ENCODE measurements at regions not wholly inside any gene's neighbourhood (a gene's known extent, or its start where the extent isn't known, plus 50 kb on each side); places are given as distances from the start of the nearest gene placed in this dataset.
"Not testable (repeated sequence)": the region's sequence is repeated elsewhere in the genome, so short reads cannot be mapped to it uniquely, and the experiment has no call there.

GRCh38 chr7:65744406-65744805 lies 128.5 kb upstream of the VKORC1L1 start:
- no peak for DNase-seq (ENCODE audit: low read depth in 2 of 2)

DNA sequence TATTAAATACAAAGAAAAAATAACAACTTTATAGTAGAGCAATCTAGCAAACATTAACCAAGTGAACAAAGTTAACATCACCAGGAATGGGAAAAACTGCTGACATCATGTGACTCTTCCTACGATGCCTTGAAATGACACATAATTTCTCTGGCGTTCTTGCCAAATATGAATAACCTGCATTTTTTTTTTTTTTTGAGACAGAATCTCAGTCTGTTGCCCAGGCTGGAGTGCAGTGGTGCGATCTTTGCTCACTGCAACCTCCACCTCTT lies 126.5 kb upstream of the VKORC1L1 start:
- no peak for DNase-seq (ENCODE audit: low read depth in 2 of 2)

DNA sequence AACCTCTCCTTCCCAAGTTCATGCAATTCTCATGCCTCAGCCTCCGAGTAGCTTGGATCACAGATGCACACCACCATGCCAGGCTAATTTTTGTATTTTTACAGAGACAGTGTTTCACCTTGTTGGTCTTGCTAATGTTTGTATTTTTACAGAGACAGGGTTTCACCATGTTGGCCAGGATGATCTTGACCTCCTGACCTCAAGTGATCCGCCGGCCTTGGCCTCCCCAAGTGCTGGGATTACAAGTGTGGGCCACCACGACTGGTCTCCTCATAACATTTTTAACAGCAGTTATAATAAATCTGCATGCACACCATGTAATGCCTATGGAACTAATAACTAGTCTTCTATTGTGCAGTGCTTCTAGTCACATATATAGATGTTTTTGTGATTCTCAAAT lies 123.8 kb upstream of the VKORC1L1 start:
- no peak for DNase-seq (ENCODE audit: low read depth in 2 of 2)

GRCh38 chr7:65749518-65749917 lies 123.4 kb upstream of the VKORC1L1 start:
- DNase-seq (ENCODE audit: low read depth in 2 of 2), result no peak

DNA sequence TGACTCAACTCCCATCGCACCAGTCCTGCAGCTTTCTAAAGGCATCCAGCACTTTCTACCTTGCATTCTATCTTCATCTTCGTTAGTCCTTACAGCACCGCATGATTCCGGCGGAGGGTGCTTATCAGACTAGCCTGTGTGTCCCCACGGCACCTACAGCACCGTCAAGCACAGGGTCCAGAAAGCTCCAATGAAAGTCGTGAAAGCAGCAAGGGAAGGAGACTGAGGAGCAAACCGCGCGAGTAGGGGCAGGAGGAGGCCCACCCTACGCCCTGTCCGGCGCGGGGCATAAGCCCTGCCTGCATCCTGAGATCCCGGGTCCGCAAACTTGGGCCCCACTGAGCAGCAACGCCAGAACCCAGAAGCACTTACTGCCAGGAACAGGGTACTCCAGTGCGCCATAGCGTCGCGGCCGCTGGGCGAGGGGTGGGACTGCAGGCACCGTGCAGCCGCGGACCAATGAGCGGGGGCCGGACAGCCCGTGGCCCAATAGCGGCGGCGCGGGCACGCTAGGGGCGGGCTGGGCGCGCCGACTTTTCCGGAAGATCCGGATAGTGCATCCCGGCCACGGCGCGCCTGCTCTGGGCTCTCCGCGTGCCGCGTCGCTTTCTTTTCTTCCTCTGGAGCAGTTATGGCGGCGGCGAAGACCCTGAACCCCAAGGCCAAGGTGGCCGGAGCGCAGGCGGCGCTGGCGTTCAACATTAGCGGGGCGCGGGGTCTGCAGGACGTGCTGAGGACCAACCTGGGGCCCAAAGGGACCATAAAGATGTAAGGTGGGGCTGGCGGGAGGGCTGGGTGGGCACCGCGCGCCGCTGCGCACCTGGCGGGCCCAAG lies 122.1 kb upstream of the VKORC1L1 start:
- DNase-seq (ENCODE audit: low read depth in 2 of 2), result peak; percentile 65 to 68

- not testable (repeated sequence) for DNase-seq (ENCODE audit: low read depth in 2 of 2)
Observed at GRCh38 chr7:65754070-65754469, 118.8 kb upstream of the VKORC1L1 start.

DNA sequence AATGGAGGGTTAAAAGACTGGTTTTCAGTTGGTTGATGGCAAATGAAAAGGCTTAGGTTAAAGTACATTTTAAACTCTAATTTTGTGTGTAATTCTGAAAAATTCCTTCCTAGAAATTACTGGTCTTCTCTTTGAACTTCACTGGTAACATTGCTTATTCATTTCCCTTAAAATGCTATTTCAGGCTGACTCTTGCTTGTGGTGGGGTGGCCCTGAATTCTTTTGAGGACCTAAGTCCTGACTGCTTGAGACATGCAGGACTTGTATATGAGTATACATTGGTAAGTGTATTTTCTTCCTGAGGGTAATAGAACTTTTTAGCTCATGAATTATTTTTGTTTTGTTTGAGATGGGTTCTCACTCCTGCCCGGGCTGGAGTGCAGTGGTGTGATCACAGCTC lies 113.9 kb upstream of the VKORC1L1 start:
- DNase-seq (ENCODE audit: low read depth in 2 of 2), result not testable (repeated sequence)

- DNase-seq (ENCODE audit: low read depth in 2 of 2), result not testable (repeated sequence)
Observed at GRCh38 chr7:65762712-65763111, 110.2 kb upstream of the VKORC1L1 start.

- not testable (repeated sequence) for DNase-seq (ENCODE audit: low read depth in 2 of 2)
Observed at GRCh38 chr7:65763114-65763513, 109.8 kb upstream of the VKORC1L1 start.

- DNase-seq (ENCODE audit: low read depth in 2 of 2), result peak; percentile 70 to 74
Observed at GRCh38 chr7:65770473-65771225, 102.2 kb upstream of the VKORC1L1 start.

- DNase-seq (ENCODE audit: low read depth in 2 of 2), result not testable (repeated sequence)
Observed at GRCh38 chr7:65771226-65771569, 101.7 kb upstream of the VKORC1L1 start.

GRCh38 chr7:65776677-65777076 lies 96.2 kb upstream of the VKORC1L1 start:
- DNase-seq (ENCODE audit: low read depth in 2 of 2), result not testable (repeated sequence)

DNA sequence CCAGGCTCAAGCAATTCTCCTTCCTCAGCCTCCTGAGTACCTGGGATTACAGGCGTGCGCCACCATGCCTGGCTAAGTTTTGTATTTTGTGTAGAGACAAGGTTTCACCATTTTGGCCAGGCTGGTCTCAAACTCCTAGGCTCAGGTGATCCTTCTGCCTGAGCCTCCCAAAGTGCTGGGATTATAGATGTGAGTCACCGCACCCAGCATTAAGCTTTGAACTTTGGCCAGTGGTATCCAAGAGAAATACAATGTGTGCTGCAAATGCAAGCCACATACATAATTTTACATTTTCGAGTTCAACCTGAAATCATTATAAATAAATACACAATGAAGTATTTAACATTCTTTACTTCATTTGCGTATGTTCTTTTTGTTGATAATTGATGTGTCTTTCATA lies 82.9 kb upstream of the VKORC1L1 start:
- DNase-seq (ENCODE audit: low read depth in 2 of 2), result not testable (repeated sequence)

DNA sequence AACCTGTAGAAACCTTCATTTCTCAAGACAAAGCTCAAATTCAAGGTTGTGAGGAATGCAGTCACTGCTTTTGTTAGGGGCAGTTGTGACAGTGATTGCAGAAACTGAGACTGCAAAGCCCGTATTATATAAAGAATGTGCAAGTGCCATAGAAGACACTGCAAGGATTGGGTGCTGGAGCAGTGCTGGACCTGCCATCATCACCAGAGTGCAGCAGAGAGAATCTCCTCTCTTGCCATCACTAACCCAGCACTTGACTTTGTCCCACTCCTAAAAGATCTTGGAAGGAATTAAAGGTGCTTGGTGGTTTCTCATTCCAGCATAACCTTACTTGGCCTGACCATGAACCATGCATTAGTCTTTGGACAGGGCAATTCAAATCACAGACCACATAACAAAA lies 81.1 kb upstream of the VKORC1L1 start:
- not testable (repeated sequence) for DNase-seq (ENCODE audit: low read depth in 2 of 2)

DNA sequence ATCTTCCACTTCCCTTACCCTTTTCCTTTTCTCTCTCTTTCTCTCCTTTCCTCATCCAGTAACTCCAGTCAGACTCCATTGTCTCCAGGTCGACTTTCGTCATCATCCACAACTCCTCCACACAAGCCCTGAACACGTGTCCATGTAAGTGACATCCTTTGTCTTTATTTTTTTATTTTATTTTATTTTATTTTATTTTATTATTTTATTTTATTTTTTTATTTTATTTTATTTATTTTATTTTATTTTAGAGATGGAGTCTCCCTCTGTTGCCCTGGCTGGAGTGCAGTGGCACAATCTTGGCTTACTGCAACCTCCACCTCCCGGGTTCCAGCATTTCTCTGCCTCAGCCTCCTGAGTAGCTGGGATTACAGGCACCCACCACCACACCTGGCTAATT lies 80.1 kb upstream of the VKORC1L1 start:
- not testable (repeated sequence) for DNase-seq (ENCODE audit: low read depth in 2 of 2)

DNA sequence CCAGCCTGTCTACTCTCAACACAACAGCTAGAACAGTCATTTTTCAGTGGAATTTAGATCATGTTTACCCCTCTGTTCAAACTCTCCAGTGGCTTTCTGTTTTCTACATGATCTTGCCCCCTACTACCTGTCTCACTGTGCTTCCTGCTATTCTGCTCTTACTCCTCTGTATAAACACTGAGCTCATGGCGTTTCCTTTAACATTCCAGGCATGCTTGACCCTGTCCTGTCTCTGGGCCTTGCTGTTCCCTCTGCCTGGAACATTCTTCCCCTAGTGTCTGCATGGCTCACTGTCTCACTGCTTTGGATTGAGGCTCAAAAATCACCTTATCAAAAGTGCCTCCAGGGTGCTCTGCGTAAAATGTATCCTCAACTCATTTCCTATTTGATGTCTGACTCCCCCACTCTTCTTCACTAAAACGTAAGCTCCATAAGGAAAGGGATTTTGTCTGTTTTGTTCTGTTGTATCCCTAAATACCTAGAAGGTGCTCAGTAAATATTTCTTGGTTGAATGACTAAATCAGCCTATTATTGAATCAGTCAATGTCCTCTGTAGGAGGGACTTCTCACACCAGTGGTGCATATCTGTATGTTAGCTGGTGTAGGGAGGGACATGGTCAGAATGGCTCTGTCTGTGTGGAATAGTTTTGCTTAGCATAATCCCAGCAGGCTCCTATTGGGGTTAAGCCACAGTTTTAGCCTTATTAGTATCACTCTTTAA lies 78.0 kb upstream of the VKORC1L1 start:
- not testable (repeated sequence) for DNase-seq (ENCODE audit: low read depth in 2 of 2)

DNA sequence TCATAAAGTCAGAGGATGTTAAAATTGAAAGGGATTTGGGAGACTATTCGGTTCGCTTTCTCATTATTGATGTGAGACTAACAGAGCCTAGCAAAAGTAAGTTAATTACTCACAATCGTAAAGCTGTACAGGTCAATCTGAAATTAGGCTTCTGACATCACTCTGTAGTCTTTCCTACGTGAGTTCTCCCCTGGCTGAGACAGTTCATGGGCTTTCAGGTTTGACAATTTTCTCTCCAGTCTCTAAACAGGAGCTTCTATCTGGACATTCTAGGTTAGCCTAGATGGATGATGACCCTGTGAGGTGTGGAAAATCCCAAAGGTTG lies 77.5 kb upstream of the VKORC1L1 start:
- DNase-seq (ENCODE audit: low read depth in 2 of 2), result not testable (repeated sequence)

GRCh38 chr7:65796205-65796604 lies 76.7 kb upstream of the VKORC1L1 start:
- no peak for DNase-seq (ENCODE audit: low read depth in 2 of 2)

DNA sequence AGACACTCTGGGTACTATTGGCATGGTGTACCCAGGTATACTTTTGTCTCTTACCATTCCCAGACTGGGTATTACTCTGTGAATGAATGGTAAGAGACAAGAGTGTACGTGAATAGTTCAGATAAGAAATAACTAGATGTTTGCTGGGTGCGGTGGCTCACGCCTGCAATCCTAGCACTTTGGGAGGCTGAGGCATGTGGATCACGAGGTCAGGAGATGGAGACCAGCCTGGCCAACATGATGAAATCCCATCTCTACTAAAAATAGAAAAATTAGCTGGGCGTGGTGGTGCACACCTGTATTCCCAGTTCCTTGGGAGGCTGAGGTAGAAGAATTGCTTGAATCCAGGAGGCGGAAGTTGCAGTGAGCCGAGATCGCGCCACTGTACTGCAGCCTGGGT lies 75.8 kb upstream of the VKORC1L1 start:
- DNase-seq (ENCODE audit: low read depth in 2 of 2), result not testable (repeated sequence)

- not testable (repeated sequence) for DNase-seq (ENCODE audit: low read depth in 2 of 2)
Observed at GRCh38 chr7:65797566-65797965, 75.3 kb upstream of the VKORC1L1 start.

- DNase-seq (ENCODE audit: low read depth in 2 of 2), result peak; percentile 21 to 26
Observed at GRCh38 chr7:65798111-65799075, 74.5 kb upstream of the VKORC1L1 start.

DNA sequence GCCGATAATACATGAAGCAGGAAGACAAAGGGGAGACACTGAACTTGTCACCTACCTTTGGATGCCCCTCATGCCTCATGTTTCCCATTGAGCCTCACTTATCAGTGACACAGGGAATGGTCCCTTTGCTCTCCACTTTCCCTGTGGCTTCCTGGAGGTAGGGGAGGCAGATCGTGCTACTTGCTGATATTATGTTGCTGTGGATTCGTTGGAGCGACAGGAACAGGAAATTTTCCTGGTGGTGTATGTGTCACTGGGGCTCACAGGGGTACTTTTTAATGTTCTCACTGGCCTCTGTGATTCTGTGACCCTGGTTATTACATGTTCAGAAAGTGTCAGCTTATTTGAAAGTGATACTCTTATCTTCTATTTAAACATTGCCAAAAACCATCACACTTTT lies 72.7 kb upstream of the VKORC1L1 start:
- not testable (repeated sequence) for DNase-seq (ENCODE audit: low read depth in 2 of 2)

Measured in fibroblast of skin of left quadriceps (primary cell).